HEK293T (cell line): ENCODE measurements at regions not wholly inside any gene's neighbourhood (a gene's known extent, or its start where the extent isn't known, plus 50 kb on each side); places are given as distances from the start of the nearest gene placed in this dataset.

Experiments
- ARNT ChIP-seq: fragments of 450-650 bp; IDR thresholded peaks from 2 replicates; pipeline ENCODE4 v1.6.1; 2017; ENCODE audit warnings: mild to moderate bottlenecking
- BHLHE40 ChIP-seq: fragments of 450-650 bp; IDR thresholded peaks from 2 replicates; pipeline ENCODE4 v1.6.1; 2016; ENCODE audit warnings: mild to moderate bottlenecking, moderate library complexity, borderline replicate concordance
- ELF4 ChIP-seq: fragments of 450-650 bp; IDR thresholded peaks from 2 replicates; pipeline ENCODE4 v1.6.1; 2017; ENCODE audit warnings: antibody characterized with exemption
- FOXA1 ChIP-seq: fragments of 450-650 bp; IDR thresholded peaks from 2 replicates; pipeline ENCODE4 v1.6.1; 2016; ENCODE audit warnings: mild to moderate bottlenecking
- FOXM1 ChIP-seq: fragments of 450-650 bp; IDR thresholded peaks from 2 replicates; pipeline ENCODE4 v1.6.1; 2017; ENCODE audit warnings: mild to moderate bottlenecking, borderline replicate concordance
- NFRKB ChIP-seq: fragments of 450-650 bp; IDR thresholded peaks from 2 replicates; pipeline ENCODE4 v1.6.1; 2016; ENCODE audit warnings: mild to moderate bottlenecking, moderate library complexity
- SP1 ChIP-seq: fragments of 450-650 bp; IDR thresholded peaks from 2 replicates; pipeline ENCODE4 v1.6.1; 2017

DNA sequence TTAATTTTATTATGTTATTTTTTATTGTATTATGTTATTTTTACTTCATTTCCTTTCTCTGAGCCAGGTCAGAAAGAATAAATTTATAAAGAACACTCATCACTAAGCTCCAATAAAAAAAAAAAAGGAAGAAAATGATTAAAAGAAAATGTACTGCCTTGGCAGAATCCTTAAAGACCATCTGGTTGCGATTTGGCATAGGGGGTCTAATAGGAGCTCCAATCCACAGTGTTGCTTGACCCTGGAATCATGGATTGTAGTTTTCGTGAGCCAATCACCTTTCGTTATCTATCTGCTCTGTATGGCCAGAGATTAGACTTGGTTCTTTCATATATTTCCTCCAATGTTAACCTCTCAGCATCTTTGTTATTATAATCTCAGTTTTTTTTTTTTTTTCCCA is 421.8 kb upstream of the MCTP2 start:
- TF ChIP-seq NFRKB (no peak), BHLHE40 (no peak), ELF4 (no peak), ARNT (no peak), FOXM1 (no peak), FOXA1 (no peak), SP1 (no peak)
